Heart left ventricle (tissue), 13 donors: ENCODE measurements at regions not wholly inside any gene's neighbourhood (a gene's known extent, or its start where the extent isn't known, plus 50 kb on each side); places are given as distances from the start of the nearest gene placed in this dataset.

Experiments
- CTCF ChIP-seq, 12 donors: fragments of 200-600 bp; sonication (generic) in 4 of 12; IDR thresholded peaks; one replicate each; pipeline versions ENCODE4 v1.5.0 to v1.8.0; 2018 to 2022; ENCODE audit warnings: antibody characterized with exemption in 12 of 12, mild to moderate bottlenecking in 5 of 12
- POLR2A ChIP-seq, 2 donors: fragments of 450-650 bp; IDR thresholded peaks; one replicate each; pipeline ENCODE4 v1.6.1; 2017; ENCODE audit warnings: antibody characterized with exemption in 2 of 2, mild to moderate bottlenecking in 2 of 2, moderate library complexity in 2 of 2
- donor health status: ischemic (EF 13 %, LVEDD 7.1; RV severe dilation, severe dysfunction).
- donor health status: DM: no; HTN: yes; CAD: no.
- donor health status: DM: no; HTN: no; CAD: no.
- donor health status: ischemic (EF 25% LVEDD 6.9; RV normal size, moderate dysfunction).
- donor health status: ischemic (EF 25% LVEDD 5.7; RV mildly dilated, moderate dysfunction).
- donor health status: ischemic (EF 35%, LVEDD 5.7; RV mildly dilated, moderate dysfunction).
- donor health status: nonischemic (EF 11% LVEDD 7.7; RV severe dilation, severe dysfunction).
- donor health status: DM: yes; HTN: yes; CAD: no.
- donor health status: PGD.
- donor health status: ischemic (EF 29% LVEDD 5.4; RV normal size, mild dysfunction).
- donor health status: nonischemic (EF 23%, LVEDD 6.1; RV moderate dilation, normal function).

- TF ChIP-seq CTCF (IDR thresholded peaks at IDR 0.05) (no peak), POLR2A (IDR thresholded peaks at IDR 0.05) (no peak)
Observed at GRCh38 chr7:98713165-98713810, 96.2 kb downstream of the NPTX2 start.
